ENCODE measurements at regions not wholly inside any gene's neighbourhood (a gene's known extent, or its start where the extent isn't known, plus 50 kb on each side); places are given as distances from the start of the nearest gene placed in this dataset.

- DNase-seq = no peak
- no peaks in the 10 kb centered on the region for H3K9me2 ChIP-seq (ENCODE audit: insufficient read depth)
- 54 to 57% methylated on average over 8 of the region's 8 CpGs for WGBS, 2 experiments (ENCODE audit: low coverage in 1 of 2, low lambda C conversion rate in 2 of 2, missing lambda C conversion rate in 2 of 2)
- no peaks in the 10 kb centered on the region for H4K20me1 ChIP-seq (ENCODE audit: insufficient read depth)
- no peak overlapping the region for H3K4me3 ChIP-seq
- H3K36me3 ChIP-seq (ENCODE audit: low read depth) = no peaks in the 10 kb centered on the region
- no peaks in the 10 kb centered on the region; the same call in 1 of the 2 replicates for H3K27me3 ChIP-seq (replicated peaks; ENCODE audit: insufficient read depth)
- no peaks in the 10 kb centered on the region for H3K79me2 ChIP-seq (ENCODE audit: insufficient read depth)
- H3K4me2 ChIP-seq (ENCODE audit: unreplicated experiment) = no peak overlapping the region
- H3K9ac ChIP-seq = no peak overlapping the region
- H2AFZ ChIP-seq = no peak overlapping the region
- no peaks in the 10 kb centered on the region for H3F3A ChIP-seq (ENCODE audit: insufficient read depth)
- H3K4me1 ChIP-seq (ENCODE audit: insufficient read depth) = no peaks in the 10 kb centered on the region
- TF ChIP-seq EZH2 (IDR thresholded peaks at IDR 0.05; ENCODE audit: insufficient read depth, poor library complexity, severe bottlenecking) = no peak
- no peak for TF ChIP-seq EZH2phosphoT487 (IDR thresholded peaks at IDR 0.05; ENCODE audit: insufficient read depth, low read depth)
- in situ Hi-C loops (cut with MboI) = no loop called here
- no peaks in the 10 kb centered on the region for H3K9me3 ChIP-seq (ENCODE audit: low read depth)
- H3K27ac ChIP-seq = no peak overlapping the region
These were observed 72.2 kb upstream of the SFMBT2 start for GRCh38 chr10:7482992-7483391.

GRCh38 chr10:7481368-7481765 is 70.5 kb upstream of the SFMBT2 start:
- Histone ChIP-seq H3K9me3 (ENCODE audit: low read depth) (no peaks in the 10 kb centered on the region), H3K36me3 (ENCODE audit: low read depth) (no peaks in the 10 kb centered on the region), H3K79me2 (ENCODE audit: insufficient read depth) (no peaks in the 10 kb centered on the region), H3K9me2 (ENCODE audit: insufficient read depth) (no peaks in the 10 kb centered on the region), H3K4me1 (ENCODE audit: insufficient read depth) (no peaks in the 10 kb centered on the region), H2AFZ (no peak overlapping the region), H3K27me3 (replicated peaks; ENCODE audit: insufficient read depth) (no peaks in the 10 kb centered on the region; the same call in 1 of the 2 replicates), H3K4me2 (ENCODE audit: unreplicated experiment) (no peak overlapping the region), H4K20me1 (ENCODE audit: insufficient read depth) (no peaks in the 10 kb centered on the region), H3K4me3 (no peak overlapping the region), H3F3A (ENCODE audit: insufficient read depth) (no peaks in the 10 kb centered on the region), H3K9ac (no peak overlapping the region), H3K27ac (no peak overlapping the region)
- in situ Hi-C loops (cut with MboI) = no loop called here
- DNase-seq = no peak
- 36 to 39% methylated on average over 5 of the region's 5 CpGs for WGBS, 2 experiments (ENCODE audit: low coverage in 1 of 2, low lambda C conversion rate in 2 of 2, missing lambda C conversion rate in 2 of 2)
- TF ChIP-seq EZH2phosphoT487 (IDR thresholded peaks at IDR 0.05; ENCODE audit: insufficient read depth, low read depth) = no peak
- TF ChIP-seq EZH2 (IDR thresholded peaks at IDR 0.05; ENCODE audit: insufficient read depth, poor library complexity, severe bottlenecking) = no peak

DNA sequence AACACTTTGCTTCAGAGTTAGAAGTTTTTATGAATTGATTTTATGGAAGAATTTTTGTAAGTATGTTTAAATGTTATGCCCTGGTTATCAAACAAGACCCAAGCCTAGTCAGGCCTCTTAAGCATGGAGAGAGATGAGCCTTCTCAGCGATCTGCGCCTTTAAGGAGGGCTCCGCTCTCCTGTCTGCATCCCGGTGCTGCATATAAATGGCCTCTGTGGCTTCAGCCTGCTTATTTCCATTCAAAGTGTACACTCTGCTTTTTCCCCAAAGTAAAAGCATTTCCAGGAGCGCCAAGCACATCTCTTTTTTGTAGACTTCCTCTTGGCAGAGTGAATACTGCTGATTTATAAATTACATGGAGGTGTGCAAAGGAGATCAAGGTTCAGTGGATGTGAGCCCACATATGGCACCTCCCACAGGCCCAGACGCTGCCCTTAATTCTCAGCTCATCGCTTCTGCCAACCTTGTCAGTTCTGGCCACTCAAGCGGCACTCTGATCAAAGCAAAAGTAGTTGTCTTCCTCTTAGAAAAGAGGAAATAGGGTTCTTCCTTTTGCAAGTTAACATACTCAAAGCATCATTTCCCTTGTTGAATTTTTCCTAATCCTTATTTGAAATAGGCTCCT is 70.0 kb upstream of the SFMBT2 start:
- Histone ChIP-seq H3K9me2 (ENCODE audit: insufficient read depth) (no peaks in the 10 kb centered on the region), H3K9ac (no peak overlapping the region), H3K4me1 (ENCODE audit: insufficient read depth) (no peaks in the 10 kb centered on the region), H3F3A (ENCODE audit: insufficient read depth) (no peaks in the 10 kb centered on the region), H3K27ac (no peak overlapping the region), H3K9me3 (ENCODE audit: low read depth) (no peaks in the 10 kb centered on the region), H2AFZ (no peak overlapping the region), H3K4me2 (ENCODE audit: unreplicated experiment) (no peak overlapping the region), H3K79me2 (ENCODE audit: insufficient read depth) (no peaks in the 10 kb centered on the region), H3K4me3 (no peak overlapping the region), H3K27me3 (replicated peaks; ENCODE audit: insufficient read depth) (no peaks in the 10 kb centered on the region; the same call in 1 of the 2 replicates), H3K36me3 (ENCODE audit: low read depth) (no peaks in the 10 kb centered on the region), H4K20me1 (ENCODE audit: insufficient read depth) (no peaks in the 10 kb centered on the region)
- no peak for DNase-seq
- 36 to 37% methylated on average over 8 of the region's 8 CpGs for WGBS, 2 experiments (ENCODE audit: low coverage in 1 of 2, low lambda C conversion rate in 2 of 2, missing lambda C conversion rate in 2 of 2)
- in situ Hi-C loops (cut with MboI) = no loop called here
- TF ChIP-seq EZH2 (IDR thresholded peaks at IDR 0.05; ENCODE audit: insufficient read depth, poor library complexity, severe bottlenecking) (no peak), EZH2phosphoT487 (IDR thresholded peaks at IDR 0.05; ENCODE audit: insufficient read depth, low read depth) (no peak)

DNA sequence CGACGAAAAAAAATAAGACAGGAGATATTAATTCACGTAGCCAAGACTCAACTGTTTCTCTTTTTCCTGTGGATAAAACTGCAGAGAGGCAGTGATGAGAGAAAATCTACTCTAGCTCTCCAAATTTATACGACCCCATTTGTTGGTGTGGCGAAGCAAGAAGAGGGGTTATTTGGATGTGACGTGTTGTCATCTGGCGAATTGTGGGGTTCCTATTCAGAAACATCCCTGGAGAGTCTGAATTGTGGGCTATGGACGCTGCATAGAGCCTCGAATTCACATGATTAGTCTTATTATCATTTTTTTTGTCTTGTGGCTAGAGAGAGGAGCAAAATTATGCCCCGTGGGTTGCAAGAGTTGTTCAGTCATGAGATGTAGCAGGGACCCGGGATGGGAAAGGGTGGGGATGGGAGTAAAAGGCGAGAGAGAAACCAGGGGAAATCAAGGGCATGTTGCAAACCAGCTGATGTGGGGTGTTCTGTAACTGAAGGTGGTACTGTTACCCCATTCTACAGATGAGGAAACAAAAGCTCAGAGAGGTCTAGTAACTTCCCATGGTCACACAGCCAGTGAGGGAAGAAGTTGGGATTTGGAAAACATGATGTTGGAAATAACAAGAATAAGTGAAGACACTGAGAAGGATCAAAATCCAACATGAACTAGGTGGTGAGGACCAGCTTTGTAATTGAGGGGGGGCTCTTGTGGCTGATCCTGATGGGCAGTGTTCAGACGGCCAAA is 69.2 kb upstream of the SFMBT2 start:
- in situ Hi-C loops (cut with MboI) = no loop called here
- H3K4me3 ChIP-seq = no peak overlapping the region
- H3K9me3 ChIP-seq (ENCODE audit: low read depth) = no peaks in the 10 kb centered on the region

More for the DNA sequence above, 69.2 kb upstream of the SFMBT2 start:
- no peaks in the 10 kb centered on the region for H3K4me1 ChIP-seq (ENCODE audit: insufficient read depth)
- H3K27ac ChIP-seq = no peak overlapping the region
- no peaks in the 10 kb centered on the region; the same call in 1 of the 2 replicates for H3K27me3 ChIP-seq (replicated peaks; ENCODE audit: insufficient read depth)
- 45 to 49% methylated on average over 13 of the region's 13 CpGs for WGBS, 2 experiments (ENCODE audit: low coverage in 1 of 2, low lambda C conversion rate in 2 of 2, missing lambda C conversion rate in 2 of 2)
- no peak overlapping the region for H2AFZ ChIP-seq
- no peak overlapping the region for H3K4me2 ChIP-seq (ENCODE audit: unreplicated experiment)
- no peak overlapping the region for H3K9ac ChIP-seq
- no peaks in the 10 kb centered on the region for H3F3A ChIP-seq (ENCODE audit: insufficient read depth)
- no peak for DNase-seq
- no peaks in the 10 kb centered on the region for H3K36me3 ChIP-seq (ENCODE audit: low read depth)
- no peaks in the 10 kb centered on the region for H4K20me1 ChIP-seq (ENCODE audit: insufficient read depth)
- no peak for TF ChIP-seq EZH2phosphoT487 (IDR thresholded peaks at IDR 0.05; ENCODE audit: insufficient read depth, low read depth)
- no peak for TF ChIP-seq EZH2 (IDR thresholded peaks at IDR 0.05; ENCODE audit: insufficient read depth, poor library complexity, severe bottlenecking)
- no peaks in the 10 kb centered on the region for H3K9me2 ChIP-seq (ENCODE audit: insufficient read depth)
- H3K79me2 ChIP-seq (ENCODE audit: insufficient read depth) = no peaks in the 10 kb centered on the region
